ENCODE measurements at regions not wholly inside any gene's neighbourhood (a gene's known extent, or its start where the extent isn't known, plus 50 kb on each side); places are given as distances from the start of the nearest gene placed in this dataset.

DNA sequence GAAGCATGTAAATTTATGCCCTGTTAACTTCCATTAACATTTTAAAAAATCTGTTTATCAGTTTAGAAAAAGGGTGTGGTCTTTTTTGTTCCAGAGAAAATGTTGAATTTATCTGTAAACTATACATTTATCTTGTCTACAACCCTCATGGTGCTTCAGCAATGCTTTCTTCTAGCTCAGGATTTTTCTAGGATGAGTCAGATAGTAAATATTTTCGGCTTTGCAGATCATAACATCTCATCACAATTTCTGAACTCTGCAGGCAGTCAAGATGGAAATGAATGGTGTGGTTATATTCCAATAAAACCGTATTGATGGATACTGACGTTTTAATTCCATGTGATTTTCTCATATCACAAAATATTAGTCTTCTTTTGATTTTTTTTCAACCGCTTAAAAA lies 70.5 kb upstream of the FOXB1 start:
- TF ChIP-seq, protein P1, sequence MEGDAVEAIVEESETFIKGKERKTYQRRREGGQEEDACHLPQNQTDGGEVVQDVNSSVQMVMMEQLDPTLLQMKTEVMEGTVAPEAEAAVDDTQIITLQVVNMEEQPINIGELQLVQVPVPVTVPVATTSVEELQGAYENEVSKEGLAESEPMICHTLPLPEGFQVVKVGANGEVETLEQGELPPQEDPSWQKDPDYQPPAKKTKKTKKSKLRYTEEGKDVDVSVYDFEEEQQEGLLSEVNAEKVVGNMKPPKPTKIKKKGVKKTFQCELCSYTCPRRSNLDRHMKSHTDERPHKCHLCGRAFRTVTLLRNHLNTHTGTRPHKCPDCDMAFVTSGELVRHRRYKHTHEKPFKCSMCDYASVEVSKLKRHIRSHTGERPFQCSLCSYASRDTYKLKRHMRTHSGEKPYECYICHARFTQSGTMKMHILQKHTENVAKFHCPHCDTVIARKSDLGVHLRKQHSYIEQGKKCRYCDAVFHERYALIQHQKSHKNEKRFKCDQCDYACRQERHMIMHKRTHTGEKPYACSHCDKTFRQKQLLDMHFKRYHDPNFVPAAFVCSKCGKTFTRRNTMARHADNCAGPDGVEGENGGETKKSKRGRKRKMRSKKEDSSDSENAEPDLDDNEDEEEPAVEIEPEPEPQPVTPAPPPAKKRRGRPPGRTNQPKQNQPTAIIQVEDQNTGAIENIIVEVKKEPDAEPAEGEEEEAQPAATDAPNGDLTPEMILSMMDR (IDR thresholded peaks at IDR 0.05): no peak
- TF ChIP-seq POLR2AphosphoS5 (IDR thresholded peaks at IDR 0.05; ENCODE audit: low read depth, low read length) (no peak), TCF7L2 (IDR thresholded peaks at IDR 0.05; ENCODE audit: low read depth, low read length) (no peak)
- TF ChIP-seq, protein P2, sequence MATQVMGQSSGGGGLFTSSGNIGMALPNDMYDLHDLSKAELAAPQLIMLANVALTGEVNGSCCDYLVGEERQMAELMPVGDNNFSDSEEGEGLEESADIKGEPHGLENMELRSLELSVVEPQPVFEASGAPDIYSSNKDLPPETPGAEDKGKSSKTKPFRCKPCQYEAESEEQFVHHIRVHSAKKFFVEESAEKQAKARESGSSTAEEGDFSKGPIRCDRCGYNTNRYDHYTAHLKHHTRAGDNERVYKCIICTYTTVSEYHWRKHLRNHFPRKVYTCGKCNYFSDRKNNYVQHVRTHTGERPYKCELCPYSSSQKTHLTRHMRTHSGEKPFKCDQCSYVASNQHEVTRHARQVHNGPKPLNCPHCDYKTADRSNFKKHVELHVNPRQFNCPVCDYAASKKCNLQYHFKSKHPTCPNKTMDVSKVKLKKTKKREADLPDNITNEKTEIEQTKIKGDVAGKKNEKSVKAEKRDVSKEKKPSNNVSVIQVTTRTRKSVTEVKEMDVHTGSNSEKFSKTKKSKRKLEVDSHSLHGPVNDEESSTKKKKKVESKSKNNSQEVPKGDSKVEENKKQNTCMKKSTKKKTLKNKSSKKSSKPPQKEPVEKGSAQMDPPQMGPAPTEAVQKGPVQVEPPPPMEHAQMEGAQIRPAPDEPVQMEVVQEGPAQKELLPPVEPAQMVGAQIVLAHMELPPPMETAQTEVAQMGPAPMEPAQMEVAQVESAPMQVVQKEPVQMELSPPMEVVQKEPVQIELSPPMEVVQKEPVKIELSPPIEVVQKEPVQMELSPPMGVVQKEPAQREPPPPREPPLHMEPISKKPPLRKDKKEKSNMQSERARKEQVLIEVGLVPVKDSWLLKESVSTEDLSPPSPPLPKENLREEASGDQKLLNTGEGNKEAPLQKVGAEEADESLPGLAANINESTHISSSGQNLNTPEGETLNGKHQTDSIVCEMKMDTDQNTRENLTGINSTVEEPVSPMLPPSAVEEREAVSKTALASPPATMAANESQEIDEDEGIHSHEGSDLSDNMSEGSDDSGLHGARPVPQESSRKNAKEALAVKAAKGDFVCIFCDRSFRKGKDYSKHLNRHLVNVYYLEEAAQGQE (IDR thresholded peaks at IDR 0.05; ENCODE audit: insufficient read depth in 1 of 2, low read depth in 2 of 2, low read length in 1 of 2): no peak

Measured in Panc1 (cell line).